ENCODE measurements at regions not wholly inside any gene's neighbourhood (a gene's known extent, or its start where the extent isn't known, plus 50 kb on each side); places are given as distances from the start of the nearest gene placed in this dataset.

DNA sequence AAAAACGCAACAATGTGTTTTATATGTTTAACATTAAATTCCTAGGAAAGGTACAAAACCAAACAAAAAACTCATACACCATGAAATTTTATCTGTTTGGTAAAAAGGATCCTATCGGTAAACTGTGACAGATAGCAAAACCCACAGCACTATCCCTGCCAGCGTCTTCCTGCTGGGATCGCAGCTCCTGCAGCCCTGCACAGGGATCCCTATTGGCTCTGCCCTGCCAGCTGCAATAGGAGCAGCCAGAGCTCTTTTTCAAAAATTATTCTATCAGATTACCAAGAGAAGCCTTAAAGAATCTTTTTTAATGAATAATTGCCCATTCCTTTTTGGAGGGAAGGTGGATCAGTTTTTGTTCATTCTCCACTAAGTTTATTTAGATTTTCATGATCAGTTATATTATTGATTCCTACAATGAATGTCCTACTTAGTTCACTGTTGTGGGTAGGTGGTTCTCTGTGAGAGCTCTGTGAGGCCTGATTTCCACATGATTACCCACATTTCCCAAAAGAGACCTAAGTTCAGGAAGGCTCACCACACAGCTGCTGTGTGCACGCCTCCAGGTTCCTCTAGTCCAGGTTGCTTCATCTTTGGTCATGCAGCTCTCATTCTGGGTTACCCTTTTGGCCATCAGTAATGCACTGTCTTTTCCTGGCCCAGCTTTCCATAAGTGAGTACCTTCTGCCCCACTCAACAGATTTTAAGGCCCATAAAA lies 293.8 kb downstream of the FRK start:
- TF ChIP-seq, protein P1, sequence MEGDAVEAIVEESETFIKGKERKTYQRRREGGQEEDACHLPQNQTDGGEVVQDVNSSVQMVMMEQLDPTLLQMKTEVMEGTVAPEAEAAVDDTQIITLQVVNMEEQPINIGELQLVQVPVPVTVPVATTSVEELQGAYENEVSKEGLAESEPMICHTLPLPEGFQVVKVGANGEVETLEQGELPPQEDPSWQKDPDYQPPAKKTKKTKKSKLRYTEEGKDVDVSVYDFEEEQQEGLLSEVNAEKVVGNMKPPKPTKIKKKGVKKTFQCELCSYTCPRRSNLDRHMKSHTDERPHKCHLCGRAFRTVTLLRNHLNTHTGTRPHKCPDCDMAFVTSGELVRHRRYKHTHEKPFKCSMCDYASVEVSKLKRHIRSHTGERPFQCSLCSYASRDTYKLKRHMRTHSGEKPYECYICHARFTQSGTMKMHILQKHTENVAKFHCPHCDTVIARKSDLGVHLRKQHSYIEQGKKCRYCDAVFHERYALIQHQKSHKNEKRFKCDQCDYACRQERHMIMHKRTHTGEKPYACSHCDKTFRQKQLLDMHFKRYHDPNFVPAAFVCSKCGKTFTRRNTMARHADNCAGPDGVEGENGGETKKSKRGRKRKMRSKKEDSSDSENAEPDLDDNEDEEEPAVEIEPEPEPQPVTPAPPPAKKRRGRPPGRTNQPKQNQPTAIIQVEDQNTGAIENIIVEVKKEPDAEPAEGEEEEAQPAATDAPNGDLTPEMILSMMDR (CRISPR knock-in tag; IDR thresholded peaks at IDR 0.05), result no peak
- no peak for TF ChIP-seq POLR2A (IDR thresholded peaks at IDR 0.05; ENCODE audit: insufficient read depth in 1 of 2, low read depth in 2 of 2, low read length in 2 of 2)
- TF ChIP-seq, protein P2, sequence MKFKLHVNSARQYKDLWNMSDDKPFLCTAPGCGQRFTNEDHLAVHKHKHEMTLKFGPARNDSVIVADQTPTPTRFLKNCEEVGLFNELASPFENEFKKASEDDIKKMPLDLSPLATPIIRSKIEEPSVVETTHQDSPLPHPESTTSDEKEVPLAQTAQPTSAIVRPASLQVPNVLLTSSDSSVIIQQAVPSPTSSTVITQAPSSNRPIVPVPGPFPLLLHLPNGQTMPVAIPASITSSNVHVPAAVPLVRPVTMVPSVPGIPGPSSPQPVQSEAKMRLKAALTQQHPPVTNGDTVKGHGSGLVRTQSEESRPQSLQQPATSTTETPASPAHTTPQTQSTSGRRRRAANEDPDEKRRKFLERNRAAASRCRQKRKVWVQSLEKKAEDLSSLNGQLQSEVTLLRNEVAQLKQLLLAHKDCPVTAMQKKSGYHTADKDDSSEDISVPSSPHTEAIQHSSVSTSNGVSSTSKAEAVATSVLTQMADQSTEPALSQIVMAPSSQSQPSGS (CRISPR knock-in tag; IDR thresholded peaks at IDR 0.05), result no peak
- no peak for TF ChIP-seq EHMT2 (IDR thresholded peaks at IDR 0.05; ENCODE audit: borderline replicate concordance, low read depth, low read length)
- TF ChIP-seq ZSCAN25 (CRISPR knock-in tag; IDR thresholded peaks at IDR 0.05), result no peak
- TF ChIP-seq, protein P3, sequence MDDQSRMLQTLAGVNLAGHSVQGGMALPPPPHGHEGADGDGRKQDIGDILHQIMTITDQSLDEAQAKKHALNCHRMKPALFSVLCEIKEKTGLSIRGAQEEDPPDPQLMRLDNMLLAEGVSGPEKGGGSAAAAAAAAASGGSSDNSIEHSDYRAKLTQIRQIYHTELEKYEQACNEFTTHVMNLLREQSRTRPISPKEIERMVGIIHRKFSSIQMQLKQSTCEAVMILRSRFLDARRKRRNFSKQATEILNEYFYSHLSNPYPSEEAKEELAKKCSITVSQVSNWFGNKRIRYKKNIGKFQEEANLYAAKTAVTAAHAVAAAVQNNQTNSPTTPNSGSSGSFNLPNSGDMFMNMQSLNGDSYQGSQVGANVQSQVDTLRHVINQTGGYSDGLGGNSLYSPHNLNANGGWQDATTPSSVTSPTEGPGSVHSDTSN (CRISPR knock-in tag; IDR thresholded peaks at IDR 0.05; ENCODE audit: borderline replicate concordance), result no peak
- TF ChIP-seq POLR2AphosphoS2 (IDR thresholded peaks at IDR 0.05; ENCODE audit: low read depth, low read length), result no peak
- no peak for TF ChIP-seq ZNF101 (CRISPR knock-in tag; IDR thresholded peaks at IDR 0.05; ENCODE audit: borderline replicate concordance, low read depth)

Measured in HepG2 (cell line).